ENCODE measurements at regions not wholly inside any gene's neighbourhood (a gene's known extent, or its start where the extent isn't known, plus 50 kb on each side); places are given as distances from the start of the nearest gene placed in this dataset.

- DNase-seq (ENCODE audit: low read depth, low spot score): no peak
These were observed 1177.4 kb downstream of the KCNT2 start for GRCh38 chr1:195430826-195431225.

GRCh38 chr1:195428927-195429326, 1179.3 kb downstream of the KCNT2 start:
- no peak for DNase-seq (ENCODE audit: low read depth, low spot score)

GRCh38 chr1:195415584-195415983, 1192.7 kb downstream of the KCNT2 start:
- no peak for DNase-seq (ENCODE audit: low read depth, low spot score)

DNA sequence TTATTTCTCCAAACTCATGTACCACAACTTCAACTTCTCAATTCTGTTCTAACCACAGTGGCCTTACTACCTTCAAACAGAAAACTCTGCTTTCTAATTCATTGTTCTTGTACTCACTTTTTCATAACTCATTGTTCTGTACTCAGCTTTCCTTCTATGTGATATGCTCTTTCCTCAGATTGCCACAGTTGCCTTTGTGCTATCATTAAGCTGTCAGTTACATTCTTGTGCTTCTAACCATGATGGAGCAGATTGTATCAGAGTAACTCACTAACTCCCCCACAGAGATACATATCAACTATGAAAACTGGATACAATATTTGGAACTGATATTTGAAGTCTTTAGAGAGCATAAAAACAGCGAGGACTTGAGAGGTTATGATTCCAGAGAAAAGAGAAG, 1213.7 kb downstream of the KCNT2 start:
- DNase-seq (ENCODE audit: low read depth, low spot score): no peak

DNA sequence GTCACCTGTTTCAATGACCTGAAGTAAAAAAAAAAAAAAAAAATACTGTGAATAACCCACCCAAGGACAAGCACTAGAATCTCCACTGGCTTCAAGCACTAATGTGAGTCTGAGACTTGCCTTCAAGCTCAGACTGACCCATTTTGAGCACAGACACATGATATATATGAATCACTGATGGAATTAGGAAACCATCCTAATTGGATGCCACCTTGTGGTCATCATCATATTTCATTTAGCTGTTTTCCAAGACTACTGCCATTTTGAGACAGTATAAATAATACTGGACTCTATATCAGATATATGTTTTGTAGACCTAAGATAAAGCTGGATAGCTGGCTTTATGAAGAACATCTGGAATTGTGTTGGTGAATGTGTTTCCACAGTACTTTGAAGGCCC, 1232.0 kb downstream of the KCNT2 start:
- DNase-seq (ENCODE audit: low read depth, low spot score): no peak

GRCh38 chr1:195373856-195374255, 1234.4 kb downstream of the KCNT2 start:
- no peak for DNase-seq (ENCODE audit: low read depth, low spot score)

GRCh38 chr1:195345149-195345548, 1263.1 kb downstream of the KCNT2 start:
- no peak for DNase-seq (ENCODE audit: low read depth, low spot score)

DNA sequence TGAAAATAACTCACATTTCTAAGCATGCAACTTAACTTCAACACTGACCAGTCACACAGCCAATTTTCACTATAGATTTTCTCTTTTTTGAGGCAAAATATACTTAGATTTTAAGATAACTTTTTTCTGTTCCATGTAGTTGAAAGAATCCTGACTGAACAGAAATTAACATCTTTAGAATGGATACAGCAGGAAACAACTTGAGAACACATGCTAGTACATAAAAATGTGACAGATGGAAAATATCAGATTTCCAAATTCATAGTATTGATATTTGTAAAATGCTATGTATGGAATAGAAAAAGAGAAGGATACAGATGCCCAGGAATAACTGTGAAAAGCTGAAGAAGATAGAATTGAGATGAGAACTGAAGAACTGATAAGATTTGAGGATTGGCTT, 1270.6 kb downstream of the KCNT2 start:
- no peak for DNase-seq (ENCODE audit: low read depth, low spot score)

- no peak for DNase-seq (ENCODE audit: low read depth, low spot score)
These were observed 1271.4 kb downstream of the KCNT2 start for GRCh38 chr1:195336812-195337211.

DNA sequence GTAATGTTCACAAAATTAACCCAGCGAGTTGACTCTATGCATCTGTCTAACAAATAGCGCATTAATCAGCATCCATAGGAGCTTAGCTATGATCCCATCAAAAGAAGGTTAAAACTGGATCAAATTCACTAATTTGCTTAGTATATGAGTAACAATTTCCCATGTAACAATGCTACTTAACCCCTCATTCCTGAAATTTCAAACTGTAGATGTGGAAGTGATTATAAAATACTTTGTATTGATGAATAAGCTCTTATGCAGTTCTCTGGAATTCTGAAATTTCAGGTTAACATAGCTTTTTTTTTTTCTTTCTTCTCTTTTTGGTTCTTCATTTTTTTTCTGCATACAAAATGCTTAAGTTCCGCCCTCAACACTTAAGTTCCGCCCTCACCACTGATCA, 1272.7 kb downstream of the KCNT2 start:
- DNase-seq (ENCODE audit: low read depth, low spot score): no peak

GRCh38 chr1:195332102-195332501, 1276.1 kb downstream of the KCNT2 start:
- no peak for DNase-seq (ENCODE audit: low read depth, low spot score)

- DNase-seq (ENCODE audit: low read depth, low spot score): no peak
These were observed 1279.6 kb downstream of the KCNT2 start for GRCh38 chr1:195328681-195329080.

DNA sequence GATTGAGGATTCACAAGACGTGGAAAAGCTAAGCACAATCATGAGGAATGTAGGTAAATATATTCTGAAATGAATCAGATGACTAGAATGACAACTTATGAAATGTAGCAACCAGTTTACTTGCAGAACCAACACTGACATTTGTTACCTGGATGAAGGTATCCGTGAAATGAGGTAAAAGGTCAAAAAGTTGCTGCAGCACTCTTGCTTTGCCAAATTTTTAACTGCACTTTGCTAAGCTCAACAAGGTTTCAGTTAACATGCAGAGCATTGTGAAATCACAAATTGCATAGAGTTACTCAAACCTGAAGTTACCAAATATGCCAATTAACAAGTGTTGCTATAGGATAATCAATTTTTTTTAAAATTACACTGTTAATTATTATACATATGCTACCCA, 1280.1 kb downstream of the KCNT2 start:
- DNase-seq (ENCODE audit: low read depth, low spot score): no peak

- DNase-seq (ENCODE audit: low read depth, low spot score): no peak
These were observed 1280.9 kb downstream of the KCNT2 start for GRCh38 chr1:195327361-195327760.

- no peak for DNase-seq (ENCODE audit: low read depth, low spot score)
These were observed 1281.9 kb downstream of the KCNT2 start for GRCh38 chr1:195326325-195326724.

- no peak for DNase-seq (ENCODE audit: low read depth, low spot score)
These were observed 1283.1 kb downstream of the KCNT2 start for GRCh38 chr1:195325181-195325580.

- DNase-seq (ENCODE audit: low read depth, low spot score): no peak
These were observed 1302.0 kb downstream of the KCNT2 start for GRCh38 chr1:195306281-195306680.

GRCh38 chr1:195294911-195295310, 1313.3 kb downstream of the KCNT2 start:
- no peak for DNase-seq (ENCODE audit: low read depth, low spot score)

DNA sequence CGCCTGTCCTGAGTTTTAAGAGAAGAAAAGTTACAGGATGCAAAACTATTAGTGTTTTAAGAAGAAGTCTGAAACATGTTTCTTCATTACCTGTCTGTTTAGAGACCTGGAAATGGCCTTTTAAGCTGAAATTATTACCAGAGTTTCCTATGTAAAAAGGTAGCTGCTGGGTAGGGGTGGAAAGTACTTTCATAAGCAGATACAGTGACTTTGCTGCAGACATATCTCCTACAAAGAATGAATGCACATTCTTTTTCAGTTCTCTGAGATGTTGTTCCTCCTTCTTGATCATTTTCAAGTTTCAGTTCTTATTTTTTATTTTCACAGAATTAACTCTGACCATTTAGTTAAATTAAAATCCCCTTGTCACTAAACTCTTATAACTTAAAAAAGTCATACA, 1329.6 kb downstream of the KCNT2 start:
- DNase-seq (ENCODE audit: low read depth, low spot score): no peak

GRCh38 chr1:195275710-195276109, 1332.5 kb downstream of the KCNT2 start:
- no peak for DNase-seq (ENCODE audit: low read depth, low spot score)

DNA sequence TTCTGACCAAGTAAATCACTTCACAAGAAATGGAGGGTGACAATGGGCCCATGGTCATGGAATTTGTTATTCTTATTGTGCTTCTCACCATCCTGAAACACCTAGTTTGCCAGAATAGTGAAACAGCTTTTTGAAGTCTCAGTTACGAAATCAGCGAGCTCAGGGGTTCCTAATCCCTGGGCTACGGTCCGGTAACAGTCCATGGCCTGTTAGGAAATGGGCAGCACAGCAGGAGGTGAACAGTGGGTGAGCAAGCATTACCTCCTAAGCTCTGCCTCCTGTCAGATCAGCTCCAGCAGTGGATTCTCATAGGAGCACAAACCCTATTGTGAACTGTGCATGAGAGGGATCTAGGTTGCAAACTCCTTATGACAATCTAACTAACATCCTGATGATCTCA, 1356.3 kb downstream of the KCNT2 start:
- no peak for DNase-seq (ENCODE audit: low read depth, low spot score)

DNA sequence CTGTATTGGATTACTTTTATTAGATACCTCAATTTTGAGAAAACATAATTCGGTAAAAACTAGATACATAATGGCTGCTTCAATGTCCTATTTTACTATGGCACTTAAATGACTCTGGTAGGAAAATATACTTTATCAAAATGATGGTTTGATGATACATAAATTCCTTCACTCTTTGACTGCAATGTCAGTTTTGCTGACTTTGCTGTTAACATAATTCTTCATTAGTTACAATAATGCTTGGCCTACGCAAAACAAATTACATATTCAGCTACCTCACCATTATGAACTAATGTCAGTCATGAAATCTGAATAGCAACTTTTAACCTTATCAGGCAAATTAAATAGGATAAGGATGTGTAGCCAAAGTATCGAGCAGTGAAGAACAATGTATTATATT, 1364.7 kb downstream of the KCNT2 start:
- no peak for DNase-seq (ENCODE audit: low read depth, low spot score)

DNA sequence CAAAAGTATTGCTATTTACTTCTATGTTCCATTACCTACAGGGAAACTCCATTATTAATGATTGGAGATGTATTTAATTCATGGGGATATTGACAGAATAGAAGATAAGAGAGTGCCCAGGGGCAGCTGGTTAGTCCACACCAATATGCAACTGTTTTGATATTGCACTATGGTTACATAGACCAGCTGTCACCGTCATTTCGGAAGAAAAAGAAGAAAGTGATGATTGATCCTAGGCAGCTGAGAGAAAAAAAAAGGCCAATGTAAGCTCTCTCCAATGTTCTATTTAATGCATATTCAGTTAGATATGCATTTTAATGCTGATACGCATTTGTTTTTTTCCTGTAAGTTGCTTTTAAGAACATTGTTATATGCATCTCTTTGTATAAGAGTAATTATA, 1367.2 kb downstream of the KCNT2 start:
- DNase-seq (ENCODE audit: low read depth, low spot score): no peak

GRCh38 chr1:195238313-195238712, 1369.9 kb downstream of the KCNT2 start:
- DNase-seq (ENCODE audit: low read depth, low spot score): no peak
